GM19099 (cell line): ENCODE measurements at regions not wholly inside any gene's neighbourhood (a gene's known extent, or its start where the extent isn't known, plus 50 kb on each side); places are given as distances from the start of the nearest gene placed in this dataset.

Source experiments
- POLR2A ChIP-seq: IDR thresholded peaks from 3 replicates; pipeline ENCODE4 v1.6.1; 2011; ENCODE audit warnings: low read depth; ENCODE audit not compliant: insufficient read length; ENCODE audit errors: extremely low read depth

DNA sequence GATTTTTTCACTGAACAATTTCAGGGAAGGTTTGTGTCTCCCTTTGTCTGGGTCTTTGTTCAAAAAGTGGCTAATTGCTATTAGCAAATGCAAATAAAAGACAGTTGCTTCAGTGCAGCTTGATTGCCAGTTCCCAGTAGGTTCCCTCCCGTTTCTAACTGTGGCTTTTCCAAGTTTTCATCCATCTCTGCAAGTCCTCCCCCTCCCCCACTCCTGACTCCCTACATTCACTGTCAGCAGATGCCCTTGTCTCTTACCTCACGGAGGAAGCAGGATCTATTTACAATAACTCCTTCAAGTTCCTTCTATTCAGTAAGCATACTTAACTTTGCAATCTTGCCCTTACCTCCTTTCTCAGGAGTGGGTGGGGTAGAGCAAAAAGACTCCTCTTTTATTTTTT lies 55.4 kb upstream of the SCEL start:
- TF ChIP-seq POLR2A, result no peak

DNA sequence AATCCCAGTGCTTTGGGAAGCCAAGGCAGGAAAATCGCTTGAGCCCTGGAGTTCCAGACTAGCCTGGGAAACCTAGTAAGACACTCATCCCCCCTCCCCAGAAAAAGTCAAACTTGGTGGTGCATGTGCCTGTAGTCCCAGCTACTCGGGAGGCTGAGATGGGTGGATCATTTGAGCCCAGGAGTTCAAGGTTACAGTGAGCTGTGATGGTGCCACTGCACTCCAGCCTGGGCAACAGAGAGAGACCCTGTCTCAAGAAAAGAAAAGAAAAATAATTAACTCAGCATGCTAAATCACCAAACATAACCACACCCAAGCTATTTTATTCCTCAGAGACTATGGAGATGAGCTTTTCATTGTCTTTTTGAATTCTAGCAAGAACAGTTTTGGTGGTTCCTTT lies 56.2 kb upstream of the SCEL start:
- TF ChIP-seq POLR2A, result no peak

DNA sequence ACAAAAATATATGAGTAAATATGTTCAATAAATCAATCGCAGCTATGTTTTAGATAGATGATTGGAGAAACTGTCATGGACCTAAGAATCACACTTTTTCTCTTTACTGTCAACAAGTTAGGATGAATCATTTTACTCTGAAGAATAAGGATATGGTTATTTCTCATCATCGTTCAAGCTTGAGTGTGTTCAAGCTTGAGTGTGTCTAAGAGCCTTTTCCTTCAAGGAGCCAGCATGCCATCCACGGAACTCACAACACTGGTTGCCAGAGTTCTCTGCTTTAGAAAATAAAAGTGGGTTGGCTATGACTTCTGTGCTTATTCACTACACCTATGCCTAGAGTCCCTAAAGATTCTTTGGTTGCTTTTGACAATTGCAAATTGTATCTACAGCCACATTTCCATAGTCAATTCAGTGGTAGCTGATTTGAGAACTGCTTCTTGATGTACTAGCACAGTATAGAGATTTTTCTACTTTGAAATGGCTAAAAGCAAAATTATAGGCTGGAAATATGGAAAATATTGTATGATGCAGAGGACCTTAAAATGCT lies 58.1 kb upstream of the SCEL start:
- TF ChIP-seq POLR2A, result no peak

DNA sequence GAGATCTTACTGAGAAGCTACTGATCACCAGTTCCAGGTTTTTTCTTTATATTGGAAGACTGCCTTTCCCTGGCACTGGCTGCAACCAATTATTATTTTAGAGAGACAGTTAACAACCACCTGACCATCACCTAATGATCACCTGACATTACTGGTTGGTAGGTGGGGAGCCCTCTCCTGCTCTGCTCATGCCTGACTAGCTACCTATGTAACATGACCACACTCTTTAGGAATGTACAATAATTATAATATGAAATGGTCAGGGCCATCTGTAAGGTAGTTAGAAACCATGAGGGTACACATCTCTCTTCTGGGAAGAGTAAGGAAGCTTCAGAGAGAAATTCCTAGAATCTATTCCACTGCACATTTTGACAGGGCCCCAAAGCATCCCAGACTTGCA lies 59.0 kb upstream of the SCEL start:
- no peak for TF ChIP-seq POLR2A

DNA sequence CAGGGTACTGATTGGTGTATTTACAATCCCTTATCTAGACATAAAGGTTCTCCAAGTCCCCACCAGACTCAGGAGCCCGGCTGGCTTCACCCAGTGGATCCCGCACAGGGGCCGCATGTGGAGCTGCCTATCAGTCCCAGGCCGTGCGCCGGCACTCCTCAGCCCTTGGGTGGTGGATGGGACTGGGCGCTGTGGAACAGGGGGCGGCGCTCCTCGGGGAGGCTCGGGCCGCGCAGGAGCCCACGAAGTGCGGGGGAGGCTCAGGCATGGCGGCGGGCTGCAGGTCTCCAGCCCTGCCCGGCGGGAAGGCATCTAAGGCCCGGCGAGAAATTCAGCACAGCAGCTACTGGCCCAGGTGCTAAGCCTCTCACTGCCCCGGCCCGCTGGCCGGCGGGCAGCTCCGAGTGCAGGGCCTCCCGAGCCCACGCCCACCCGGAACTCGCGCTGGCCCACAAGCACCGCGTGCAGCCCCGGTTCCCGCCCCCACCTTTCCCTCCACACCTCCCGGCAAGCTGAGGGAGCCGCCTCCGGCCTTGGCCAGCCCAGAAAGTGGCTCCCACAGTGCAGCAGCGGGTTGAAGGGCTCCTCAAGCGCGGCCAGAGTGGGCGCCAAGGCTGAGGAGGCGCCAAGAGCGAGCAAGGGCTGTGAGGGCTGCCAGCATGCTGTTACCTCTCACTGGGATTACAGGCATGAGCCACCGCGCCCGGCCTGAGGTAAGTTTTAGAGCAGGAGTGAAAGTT lies 60.0 kb upstream of the SCEL start:
- no peak for TF ChIP-seq POLR2A

DNA sequence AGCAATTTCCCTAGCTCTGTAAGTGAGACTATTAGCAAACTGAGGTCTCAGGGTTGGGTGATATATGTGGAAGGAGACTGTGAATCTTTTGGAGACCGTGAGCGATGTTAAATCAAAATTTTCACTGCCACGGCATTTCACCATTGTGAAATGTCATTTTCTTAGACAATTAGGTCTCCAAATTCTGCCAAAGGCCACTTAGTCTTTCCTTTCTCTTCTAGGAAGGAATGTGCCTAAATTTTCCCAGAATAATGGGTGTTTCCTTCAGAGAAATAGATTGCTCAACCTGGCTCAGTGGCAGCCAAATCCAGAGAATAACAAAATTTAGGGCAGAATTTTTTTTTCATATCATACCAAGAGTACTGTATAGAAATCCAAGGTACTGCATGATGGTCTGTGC lies 64.5 kb upstream of the SCEL start:
- no peak for TF ChIP-seq POLR2A

DNA sequence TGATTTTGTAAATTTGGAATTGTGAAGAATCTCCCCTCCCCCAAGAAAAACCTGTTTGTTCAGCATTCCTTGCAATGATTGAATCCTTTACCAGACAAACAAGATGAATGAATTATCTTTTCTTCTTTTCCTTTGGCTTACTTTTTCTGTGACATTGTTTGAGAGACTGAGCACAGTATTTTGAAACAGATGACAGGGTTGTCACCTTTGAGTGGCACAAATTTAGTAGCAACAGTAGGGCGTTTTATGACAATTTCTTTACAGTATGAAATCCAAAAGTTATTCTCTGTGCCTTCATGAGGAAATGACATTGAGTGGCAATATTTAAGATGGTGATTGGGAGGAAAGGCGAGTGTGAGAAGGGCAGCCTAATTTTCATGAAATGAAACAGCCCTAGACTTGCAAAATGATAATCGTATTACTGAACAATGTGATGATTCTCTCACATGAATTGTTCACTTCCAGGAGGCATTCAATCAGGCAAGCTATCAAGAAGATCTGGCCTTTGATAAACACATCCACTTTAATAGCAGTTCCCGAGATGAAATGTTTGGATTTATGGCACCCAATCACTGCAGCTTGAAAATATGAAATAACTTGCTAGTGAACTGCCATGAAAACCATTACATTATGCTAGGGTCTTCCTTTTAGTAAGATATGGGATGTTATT lies 68.6 kb upstream of the SCEL start:
- TF ChIP-seq POLR2A, result no peak

DNA sequence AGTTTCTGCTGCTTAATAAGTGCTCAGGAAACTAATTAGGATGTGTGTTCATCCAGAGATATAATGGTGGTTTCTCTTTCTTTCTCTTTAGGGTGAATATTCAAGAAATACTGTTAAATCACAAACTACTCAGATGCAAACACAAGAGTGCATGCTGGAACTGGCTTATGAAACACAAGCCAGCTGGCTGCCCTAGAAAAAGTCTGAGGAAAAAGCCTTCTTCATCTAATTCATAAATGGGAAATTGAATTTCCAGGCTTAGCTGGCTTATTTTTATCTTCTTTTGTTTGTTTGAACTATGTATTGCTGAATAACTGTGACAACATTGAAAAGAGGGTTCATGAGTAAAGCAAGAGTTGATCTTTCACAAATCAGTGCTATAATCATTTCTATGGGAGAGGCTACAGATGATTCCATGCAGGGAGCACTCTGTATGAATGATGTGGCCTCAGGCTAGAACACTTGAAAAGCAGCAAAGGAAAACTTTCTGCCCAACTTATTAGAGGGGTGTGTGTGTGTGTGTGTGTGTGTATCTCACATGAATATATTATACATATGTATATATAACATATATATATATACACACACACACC lies 69.8 kb upstream of the SCEL start:
- TF ChIP-seq POLR2A, result no peak

DNA sequence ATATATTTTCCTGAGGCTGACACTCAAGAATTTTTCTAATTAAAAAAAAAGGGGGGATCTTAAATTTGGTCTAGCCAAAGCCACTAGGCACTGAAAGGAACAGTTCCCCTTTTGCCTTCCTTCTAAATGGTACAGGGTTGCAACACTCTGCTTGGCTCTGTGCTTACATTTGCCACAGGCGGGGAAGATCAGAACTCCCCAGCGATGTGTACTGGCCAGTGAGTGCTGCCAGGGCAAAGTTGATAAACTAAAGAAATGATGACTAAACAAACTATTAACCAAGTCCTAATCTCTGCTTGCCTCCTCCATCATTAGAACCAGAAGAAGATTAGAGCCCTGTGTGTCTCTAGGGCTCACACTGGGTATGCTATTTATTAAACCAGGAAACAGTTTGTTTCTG lies 75.3 kb upstream of the SCEL start:
- no peak for TF ChIP-seq POLR2A

DNA sequence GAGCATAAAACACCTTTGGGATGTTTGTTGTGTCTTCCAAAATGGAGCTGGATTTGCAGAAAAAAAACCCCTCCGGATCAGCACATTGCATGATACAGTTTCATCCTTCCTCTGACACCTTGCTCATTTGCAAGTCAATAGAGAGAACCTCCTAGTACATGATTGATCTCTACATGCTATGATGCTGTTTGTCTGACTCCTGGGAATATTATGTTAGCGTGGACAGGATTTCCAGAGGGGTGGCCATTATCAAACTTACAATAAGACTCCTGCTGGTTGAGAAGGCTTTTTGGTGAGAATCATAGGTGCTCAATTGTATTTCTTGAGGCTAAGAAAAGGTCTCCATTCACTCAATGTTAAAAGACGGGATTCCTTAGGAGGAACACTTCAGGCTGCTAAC lies 75.9 kb upstream of the SCEL start:
- no peak for TF ChIP-seq POLR2A

DNA sequence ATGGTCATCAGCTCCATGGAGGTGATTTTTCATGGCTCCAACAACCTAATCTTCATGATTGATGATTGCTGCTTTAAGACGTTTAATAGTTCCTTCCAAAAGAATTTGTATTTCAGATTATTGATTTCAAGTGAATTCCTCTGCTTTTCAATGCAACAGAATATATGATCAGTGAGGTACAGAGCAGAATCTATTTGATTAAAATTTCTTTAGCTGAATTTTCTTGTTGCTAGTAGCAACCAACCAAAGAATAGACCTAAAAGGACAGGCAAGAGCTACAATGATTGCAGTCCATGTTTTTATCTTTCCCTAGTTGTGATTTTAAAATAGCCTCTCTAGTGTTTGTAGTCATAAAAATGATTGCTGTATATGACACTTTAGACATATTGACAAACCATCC lies 76.8 kb upstream of the SCEL start:
- TF ChIP-seq POLR2A, result no peak

DNA sequence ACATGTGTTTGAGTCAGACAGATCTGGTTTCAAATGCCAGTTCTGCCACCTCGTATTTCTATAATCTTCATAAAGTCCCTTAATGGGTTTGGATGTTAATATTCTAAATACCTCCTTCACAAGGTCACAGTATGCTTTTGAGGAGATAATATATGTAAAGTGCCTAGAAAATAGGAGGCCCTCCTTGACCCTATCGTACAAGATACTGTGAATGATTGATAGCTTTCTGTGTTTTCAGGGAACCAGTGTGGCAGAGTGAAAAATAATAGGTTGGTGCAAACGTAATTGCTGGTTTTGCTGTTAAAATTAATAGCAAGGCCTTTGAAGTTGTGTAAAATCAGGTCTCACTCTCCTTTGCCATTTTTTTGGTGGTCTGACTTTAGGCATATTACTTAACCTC lies 77.5 kb upstream of the SCEL start:
- TF ChIP-seq POLR2A, result no peak

DNA sequence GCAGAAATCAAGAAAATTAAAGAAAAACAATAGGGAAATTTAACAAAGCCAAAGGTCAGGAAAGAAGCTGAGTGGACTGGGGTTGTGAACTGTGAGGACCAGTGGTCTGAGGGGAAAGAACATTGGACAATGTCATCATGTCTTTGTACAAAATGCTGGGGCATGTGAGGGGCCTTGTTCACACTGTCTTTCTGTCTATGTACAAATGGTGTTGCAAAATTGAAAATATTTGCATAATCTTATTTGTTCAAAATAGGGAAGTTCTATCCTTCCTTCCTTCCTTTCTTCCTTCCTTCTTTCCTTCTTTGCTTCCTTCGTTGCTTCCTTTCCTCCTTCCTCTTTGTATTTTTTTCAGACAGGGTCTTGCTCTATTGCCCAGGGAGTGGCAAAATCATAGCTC lies 79.2 kb upstream of the SCEL start:
- TF ChIP-seq POLR2A, result no peak

DNA sequence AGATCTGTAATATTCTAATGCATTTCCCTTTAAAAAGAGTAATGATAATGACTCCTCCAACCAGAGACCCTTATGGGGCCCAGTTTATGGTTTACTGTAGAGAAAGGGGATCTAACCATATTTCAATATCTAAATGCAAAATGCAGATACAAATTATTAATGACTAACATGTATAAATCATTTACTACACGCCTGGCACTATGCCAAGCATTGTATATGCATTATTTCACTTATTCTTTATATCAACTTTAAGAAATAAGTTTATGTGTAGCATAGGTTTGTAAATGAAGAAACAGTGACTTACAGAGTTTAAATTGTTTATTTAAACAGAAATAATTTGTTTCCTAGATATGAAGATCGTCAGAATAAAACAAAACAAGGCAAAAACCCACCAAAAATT lies 86.2 kb upstream of the SCEL start:
- TF ChIP-seq POLR2A, result no peak

DNA sequence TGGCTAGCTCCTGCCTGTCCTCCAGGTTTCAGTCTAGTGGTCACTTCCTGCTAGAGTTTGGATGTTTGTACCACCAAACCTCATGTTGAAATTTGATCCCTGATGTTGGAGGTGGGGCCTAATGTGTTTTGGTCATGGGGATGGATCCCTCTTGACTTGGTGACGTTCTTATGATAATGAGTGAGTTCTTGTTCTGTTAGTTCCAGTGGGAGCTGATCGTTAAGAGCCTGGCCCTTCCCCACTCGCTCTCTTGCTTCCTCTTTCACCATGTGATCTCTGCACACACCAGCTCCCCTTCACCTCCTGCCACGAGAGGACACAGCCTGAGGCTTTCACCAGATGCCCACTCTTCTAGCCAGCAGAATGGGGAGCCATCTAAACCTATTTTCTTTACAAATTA lies 86.8 kb upstream of the SCEL start:
- no peak for TF ChIP-seq POLR2A

DNA sequence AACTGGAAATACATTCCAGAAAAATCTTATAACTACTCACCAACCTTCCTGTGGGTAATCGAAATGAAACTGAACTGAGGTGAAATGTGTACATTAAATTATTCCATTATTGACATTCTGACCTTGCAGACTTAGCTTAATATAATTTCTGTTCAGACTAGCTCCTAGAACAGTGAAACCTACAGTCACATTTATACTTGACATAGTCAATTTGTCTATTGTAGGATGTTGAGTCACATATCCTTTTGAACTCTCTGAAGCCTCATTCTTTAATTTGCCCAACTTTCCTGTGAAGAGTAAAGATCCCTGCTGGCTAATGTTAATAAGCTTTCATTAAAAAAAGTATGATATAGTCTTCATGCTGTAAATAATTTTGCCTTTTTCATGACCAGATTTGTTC lies 92.0 kb upstream of the SCEL start:
- TF ChIP-seq POLR2A, result no peak
